GM21576 (cell line): ENCODE measurements at regions not wholly inside any gene's neighbourhood (a gene's known extent, or its start where the extent isn't known, plus 50 kb on each side); places are given as distances from the start of the nearest gene placed in this dataset.
"Not testable (repeated sequence)": the region's sequence is repeated elsewhere in the genome, so short reads cannot be mapped to it uniquely, and the experiment has no call there.

Experiments used
- ATAC-seq: cut with Tn5 transposase; IDR thresholded peaks from one replicate; pipeline ENCODE4 v1.9.1; 2021; ENCODE audit warnings: mild to moderate bottlenecking, moderate library complexity; ENCODE audit not compliant: unreplicated experiment

DNA sequence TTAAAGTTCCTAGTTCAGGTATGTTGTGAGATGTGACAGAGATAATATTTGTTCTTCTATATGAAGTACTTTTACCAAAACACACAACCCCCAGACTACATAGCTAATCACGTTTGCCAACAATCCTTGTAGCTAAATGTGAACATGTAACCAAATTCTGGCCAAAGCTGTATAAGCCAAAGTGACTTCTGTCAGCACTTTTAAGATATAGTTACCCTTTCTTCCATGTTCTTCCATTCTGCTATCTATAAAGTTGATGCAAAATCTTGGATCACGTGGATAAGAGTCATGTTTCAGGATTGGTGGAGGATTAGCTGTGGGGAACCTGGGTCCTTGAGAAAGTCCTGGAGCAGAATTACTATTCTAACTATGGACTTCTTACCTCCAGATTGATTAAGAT lies 1366.6 kb downstream of the FSCB start:
- ATAC-seq, result no peak

DNA sequence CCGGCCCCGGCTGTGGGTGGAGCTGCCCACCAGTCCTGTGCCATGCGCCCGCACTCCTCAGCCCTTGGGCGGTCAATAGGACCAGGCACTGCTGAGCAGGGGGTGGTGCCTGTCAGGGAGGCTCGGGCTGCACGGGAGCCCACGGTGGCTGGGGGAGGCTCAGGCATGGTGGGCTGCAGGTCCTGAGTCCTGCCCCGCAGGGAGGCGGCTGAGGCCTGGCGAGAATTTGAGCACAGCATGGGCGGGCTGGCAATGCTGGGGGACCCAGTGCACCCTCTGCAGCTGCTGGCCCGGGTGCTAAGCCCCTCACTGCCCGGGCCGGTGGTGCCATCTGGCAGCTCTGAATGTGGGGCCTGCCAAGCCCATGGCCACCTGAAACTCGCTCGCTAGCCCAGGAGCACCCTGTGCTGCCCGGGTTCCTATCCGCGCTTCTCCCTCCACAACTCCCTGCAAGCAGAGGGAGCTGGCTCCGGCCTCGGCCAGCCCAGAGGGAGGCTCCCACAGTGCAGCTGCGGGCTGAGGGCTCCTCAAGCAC lies 1371.1 kb downstream of the FSCB start:
- ATAC-seq, result no peak

- ATAC-seq, result no peak
Observed at GRCh38 chr14:43132441-43132840, 1374.6 kb downstream of the FSCB start.

DNA sequence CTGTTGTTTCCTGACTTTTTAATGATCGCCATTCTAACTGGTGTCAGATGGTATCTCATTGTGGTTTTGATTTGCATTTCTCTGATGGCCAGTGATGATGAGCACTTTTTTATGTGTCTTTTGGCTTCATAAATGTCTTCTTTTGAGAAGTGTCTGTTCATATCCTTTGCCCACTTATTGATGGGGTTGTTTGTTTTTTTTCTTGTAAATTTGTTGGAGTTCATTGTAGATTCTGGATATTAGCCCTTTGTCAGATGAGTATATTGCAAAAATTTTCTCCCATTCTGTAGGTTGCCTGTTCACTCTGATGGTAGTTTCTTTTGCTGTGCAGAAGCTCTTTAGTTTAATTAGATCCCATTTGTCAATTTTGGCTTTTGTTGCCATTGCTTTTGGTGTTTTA lies 1378.7 kb downstream of the FSCB start:
- not testable (repeated sequence) for ATAC-seq

DNA sequence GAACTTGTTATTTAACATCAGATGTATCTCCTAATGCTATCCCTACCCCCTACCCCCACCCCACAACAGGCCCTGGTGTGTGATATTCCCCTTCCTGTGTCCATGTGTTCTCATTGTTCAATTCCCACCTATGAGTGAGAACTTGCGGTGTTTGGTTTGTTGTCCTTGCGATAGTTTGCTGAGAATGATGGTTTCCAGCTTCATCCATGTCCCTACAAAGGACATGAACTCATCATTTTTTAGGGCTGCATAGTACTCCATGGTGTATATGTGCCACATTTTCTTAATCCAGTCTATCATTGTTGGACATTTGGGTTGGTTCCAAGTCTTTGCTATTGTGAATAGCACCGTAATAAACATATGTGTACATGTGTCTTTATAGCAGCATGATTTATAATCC lies 1379.2 kb downstream of the FSCB start:
- ATAC-seq, result not testable (repeated sequence)

DNA sequence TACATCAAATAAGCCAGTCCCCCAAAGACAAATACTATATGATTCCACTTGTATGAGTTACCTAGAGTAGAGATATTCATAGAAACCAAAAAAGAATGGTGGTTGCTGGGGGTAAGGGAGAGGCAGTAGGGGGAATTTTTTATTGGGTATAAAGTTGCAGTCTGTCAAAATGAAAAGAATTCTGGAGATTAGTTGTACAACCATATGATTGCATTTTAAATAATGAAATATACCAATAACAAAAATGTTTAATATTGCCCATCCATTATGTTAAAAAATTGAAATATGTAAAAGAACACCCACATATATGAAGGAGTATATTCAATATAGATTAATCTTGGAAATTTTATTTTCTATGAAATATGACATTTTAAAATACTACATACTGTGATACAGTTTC lies 1383.5 kb downstream of the FSCB start:
- no peak for ATAC-seq

- no peak for ATAC-seq
Observed at GRCh38 chr14:43119672-43120071, 1387.4 kb downstream of the FSCB start.

DNA sequence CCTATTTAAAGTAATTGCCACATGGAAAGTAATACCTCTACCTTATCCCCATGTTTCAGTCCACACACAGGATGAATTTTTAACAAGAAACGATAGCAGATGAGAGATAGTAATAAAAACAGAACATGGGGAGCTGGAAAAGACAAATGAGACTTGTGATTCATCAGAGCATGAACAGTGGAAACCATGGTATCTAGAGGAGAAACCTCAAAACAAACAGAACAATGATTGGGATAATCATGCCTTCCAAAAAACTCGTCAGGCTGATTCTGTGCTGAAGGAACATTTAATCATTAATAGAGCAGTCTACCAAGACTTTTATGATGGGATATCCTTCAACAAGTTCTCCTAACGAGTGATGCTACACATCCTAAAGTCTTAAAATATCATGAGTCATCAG lies 1390.7 kb downstream of the FSCB start:
- ATAC-seq, result no peak

GRCh38 chr14:43105305-43105704 lies 1401.8 kb downstream of the FSCB start:
- no peak for ATAC-seq

DNA sequence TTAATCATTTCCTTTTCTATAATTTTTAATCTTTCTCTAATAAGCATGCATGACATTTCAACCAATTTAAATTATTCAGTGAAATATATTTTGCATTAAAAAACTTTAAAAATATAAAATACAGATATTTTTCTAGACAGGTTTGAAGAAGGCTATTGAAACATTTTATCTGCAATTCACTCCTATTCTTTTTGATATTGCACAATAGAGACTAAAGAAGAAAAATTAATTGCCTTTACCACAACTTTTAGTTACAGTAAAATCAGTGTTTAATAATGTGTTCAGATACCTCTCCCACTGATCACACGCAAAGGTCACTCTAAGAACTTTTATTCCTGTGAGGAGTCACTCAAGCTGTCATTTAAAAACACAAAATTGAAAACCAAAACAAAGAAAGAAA lies 1416.7 kb downstream of the FSCB start:
- no peak for ATAC-seq

DNA sequence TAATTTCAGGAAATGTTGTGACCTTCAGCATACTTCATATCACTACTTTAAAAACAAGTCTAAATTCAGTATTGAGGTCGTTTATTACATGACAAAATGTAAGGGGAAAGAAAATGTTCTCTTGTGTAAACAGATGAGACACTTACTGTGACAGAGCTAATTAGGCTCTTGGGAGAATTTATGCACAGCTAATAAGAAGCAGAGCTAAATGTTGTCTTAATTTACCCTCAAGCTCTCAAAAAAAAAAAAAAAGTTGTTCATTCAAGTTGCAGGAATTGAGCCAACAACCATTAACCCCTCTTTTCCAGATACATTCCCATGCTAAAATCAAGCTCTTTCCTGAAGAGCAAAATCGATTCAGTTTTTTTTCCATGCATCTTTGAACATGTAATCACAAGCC lies 1419.4 kb downstream of the FSCB start:
- no peak for ATAC-seq

DNA sequence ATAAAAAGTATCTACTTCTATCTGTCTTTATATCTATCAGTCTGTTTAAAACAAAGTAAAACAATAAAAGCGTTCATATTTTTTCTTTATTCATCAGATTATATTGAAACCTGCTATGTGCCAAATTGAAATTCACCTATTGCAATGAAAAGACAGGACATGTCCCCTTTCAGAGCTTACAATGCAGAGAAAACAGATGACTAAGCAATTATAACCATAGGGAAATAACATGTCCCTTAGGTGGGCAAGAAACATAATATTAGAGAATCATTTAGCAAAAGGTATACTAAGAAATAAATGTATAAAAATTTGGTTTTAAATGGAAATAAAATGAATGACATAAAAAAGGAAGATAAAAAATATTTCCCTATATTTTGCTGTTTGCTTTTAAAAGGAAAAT lies 1421.3 kb downstream of the FSCB start:
- no peak for ATAC-seq

DNA sequence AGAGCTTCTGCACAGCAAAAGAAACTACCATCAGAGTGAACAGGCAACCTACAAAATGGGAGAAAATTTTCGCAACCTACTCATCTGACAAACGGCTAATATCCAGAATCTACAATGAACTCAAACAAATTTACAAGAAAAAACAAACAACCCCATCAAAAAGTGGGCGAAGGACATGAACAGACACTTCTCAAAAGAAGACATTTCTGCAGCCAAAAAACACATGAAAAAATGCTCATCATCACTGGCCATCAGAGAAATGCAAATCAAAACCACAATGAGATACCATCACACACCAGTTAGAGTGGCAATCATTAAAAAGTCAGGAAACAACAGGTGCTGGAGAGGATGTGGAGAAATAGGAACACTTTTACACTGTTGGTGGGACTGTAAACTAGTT lies 1439.7 kb downstream of the FSCB start:
- ATAC-seq, result not testable (repeated sequence)

GRCh38 chr14:43056106-43056505 lies 1449.4 kb downstream of the LRFN5 start:
- no peak for ATAC-seq

GRCh38 chr14:43052897-43053296 lies 1446.2 kb downstream of the LRFN5 start:
- ATAC-seq, result no peak

DNA sequence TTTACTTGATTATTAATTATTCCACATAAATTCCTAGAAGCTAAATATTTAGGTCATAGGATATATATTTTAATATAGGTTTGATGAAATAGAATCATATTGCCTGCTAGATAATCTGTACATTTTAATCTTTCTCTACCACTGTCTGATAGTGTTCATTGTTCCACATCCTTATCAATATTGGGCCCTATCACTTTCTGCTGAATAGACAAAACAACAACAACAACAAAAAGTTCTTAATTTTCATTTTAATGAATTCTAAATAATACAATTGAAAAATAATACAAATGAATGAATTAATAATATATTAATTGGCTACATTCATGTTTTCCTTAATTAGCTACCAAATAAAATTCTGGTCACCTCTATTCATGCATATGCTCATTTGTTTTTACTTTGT lies 1437.2 kb downstream of the LRFN5 start:
- ATAC-seq, result no peak

GRCh38 chr14:43042408-43042807 lies 1435.7 kb downstream of the LRFN5 start:
- ATAC-seq, result no peak

- no peak for ATAC-seq
Observed at GRCh38 chr14:43041976-43042375, 1435.3 kb downstream of the LRFN5 start.

DNA sequence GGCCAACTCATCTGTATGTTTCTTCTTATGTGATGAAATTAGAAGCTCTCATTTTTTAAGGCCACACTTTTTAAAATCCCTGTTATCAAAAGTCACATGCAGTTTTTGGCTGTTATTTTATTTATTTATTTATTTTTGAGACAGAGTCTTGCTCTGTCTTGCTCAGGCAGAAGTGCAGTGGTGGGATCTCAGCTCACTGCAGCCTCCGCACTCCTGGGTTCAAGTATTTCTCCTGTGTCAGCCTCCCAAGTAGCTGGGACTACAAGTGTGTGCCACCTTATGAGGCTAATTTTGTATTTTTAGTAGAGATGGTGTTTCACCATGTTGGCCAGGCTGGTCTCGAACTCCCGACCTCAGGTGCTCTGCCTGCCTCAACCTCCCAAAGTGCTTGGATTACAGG lies 1434.5 kb downstream of the LRFN5 start:
- no peak for ATAC-seq

GRCh38 chr14:43039881-43040280 lies 1433.2 kb downstream of the LRFN5 start:
- no peak for ATAC-seq

- no peak for ATAC-seq
Observed at GRCh38 chr14:43031598-43031997, 1424.9 kb downstream of the LRFN5 start.

GRCh38 chr14:43022094-43022800 lies 1415.6 kb downstream of the LRFN5 start:
- no peak for ATAC-seq

GRCh38 chr14:43019826-43020225 lies 1413.2 kb downstream of the LRFN5 start:
- ATAC-seq, result no peak
